Kidney epithelial cell (primary cell): ENCODE measurements at regions not wholly inside any gene's neighbourhood (a gene's known extent, or its start where the extent isn't known, plus 50 kb on each side); places are given as distances from the start of the nearest gene placed in this dataset.
"Not testable (repeated sequence)": the region's sequence is repeated elsewhere in the genome, so short reads cannot be mapped to it uniquely, and the experiment has no call there.

Source experiments
- DNase-seq: peaks from one replicate; pipeline ENCODE4 v3.0.0-alpha.2; 2010; ENCODE audit warnings: low read depth
- H3K27me3 ChIP-seq: 2 replicates; pipeline ENCODE4 v1.6.0; 2011; ENCODE audit warnings: low read length; ENCODE audit not compliant: control insufficient read depth, insufficient read depth
- H3K36me3 ChIP-seq: 2 replicates; pipeline ENCODE4 v1.5.1; 2011; ENCODE audit warnings: low read length; ENCODE audit not compliant: control insufficient read depth, insufficient read depth
- H3K4me3 ChIP-seq: 2 replicates; pipeline ENCODE4 v1.5.1; 2011; ENCODE audit warnings: low read depth, mild to moderate bottlenecking, control low read depth, low read length
- TF ChIP-seq, protein P1 (sequence below): IDR thresholded peaks from 2 replicates; pipeline ENCODE4 v1.5.1; 2011; ENCODE audit warnings: mild to moderate bottlenecking, moderate library complexity, low read length, control low read depth, inconsistent platforms; ENCODE audit not compliant: insufficient read depth, poor library complexity, severe bottlenecking

DNA sequence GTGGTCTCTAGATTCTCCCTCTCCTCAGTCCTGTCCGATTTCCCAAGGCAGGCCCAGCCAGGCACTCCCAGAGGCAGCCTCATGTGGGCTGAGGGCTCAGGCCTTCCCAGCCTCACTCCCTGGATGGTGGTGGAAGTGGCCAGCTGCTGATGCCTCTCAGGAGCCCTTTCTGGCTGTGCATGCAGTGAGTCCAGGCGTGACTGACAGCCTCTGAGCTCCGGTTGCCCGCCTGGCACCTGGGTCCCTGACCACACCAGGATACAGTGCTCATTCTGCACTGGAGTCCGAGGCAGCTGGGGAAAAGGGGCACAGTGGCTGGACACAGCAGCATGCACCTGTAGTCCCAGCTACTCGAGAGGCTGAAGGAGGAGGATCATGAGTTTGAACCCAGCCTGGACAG lies 132.6 kb downstream of the CUL2 start:
- DNase-seq, result no peak
- Histone ChIP-seq H3K27me3 (no peaks in the 10 kb centered on the region), H3K36me3 (no peaks in the 10 kb centered on the region), H3K4me3 (no peak overlapping the region)
- TF ChIP-seq, protein P1, sequence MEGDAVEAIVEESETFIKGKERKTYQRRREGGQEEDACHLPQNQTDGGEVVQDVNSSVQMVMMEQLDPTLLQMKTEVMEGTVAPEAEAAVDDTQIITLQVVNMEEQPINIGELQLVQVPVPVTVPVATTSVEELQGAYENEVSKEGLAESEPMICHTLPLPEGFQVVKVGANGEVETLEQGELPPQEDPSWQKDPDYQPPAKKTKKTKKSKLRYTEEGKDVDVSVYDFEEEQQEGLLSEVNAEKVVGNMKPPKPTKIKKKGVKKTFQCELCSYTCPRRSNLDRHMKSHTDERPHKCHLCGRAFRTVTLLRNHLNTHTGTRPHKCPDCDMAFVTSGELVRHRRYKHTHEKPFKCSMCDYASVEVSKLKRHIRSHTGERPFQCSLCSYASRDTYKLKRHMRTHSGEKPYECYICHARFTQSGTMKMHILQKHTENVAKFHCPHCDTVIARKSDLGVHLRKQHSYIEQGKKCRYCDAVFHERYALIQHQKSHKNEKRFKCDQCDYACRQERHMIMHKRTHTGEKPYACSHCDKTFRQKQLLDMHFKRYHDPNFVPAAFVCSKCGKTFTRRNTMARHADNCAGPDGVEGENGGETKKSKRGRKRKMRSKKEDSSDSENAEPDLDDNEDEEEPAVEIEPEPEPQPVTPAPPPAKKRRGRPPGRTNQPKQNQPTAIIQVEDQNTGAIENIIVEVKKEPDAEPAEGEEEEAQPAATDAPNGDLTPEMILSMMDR, result no peak

DNA sequence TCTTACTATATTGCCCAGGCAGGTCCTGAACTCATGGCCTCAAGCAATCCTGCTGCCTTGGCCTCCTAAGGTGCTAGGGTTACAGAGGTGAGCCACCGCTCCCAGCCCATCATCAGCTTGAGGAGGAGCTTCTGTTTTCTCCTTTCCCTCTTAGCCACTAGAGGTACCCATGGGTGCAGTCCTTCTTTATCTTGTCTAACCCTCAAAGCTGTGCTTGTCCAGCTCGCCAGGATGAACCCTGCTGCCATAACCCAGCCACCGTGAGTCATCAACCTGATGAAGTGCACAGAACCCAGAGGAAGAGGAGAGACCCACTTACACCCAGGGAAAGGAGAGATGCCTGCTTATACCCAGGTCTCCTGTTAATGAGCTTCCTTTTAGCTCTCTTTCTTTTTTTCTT lies 133.4 kb downstream of the CUL2 start:
- TF ChIP-seq, protein P1, result no peak
- Histone ChIP-seq H3K27me3 (no peaks in the 10 kb centered on the region), H3K4me3 (no peak overlapping the region), H3K36me3 (no peaks in the 10 kb centered on the region)
- DNase-seq, result no peak

DNA sequence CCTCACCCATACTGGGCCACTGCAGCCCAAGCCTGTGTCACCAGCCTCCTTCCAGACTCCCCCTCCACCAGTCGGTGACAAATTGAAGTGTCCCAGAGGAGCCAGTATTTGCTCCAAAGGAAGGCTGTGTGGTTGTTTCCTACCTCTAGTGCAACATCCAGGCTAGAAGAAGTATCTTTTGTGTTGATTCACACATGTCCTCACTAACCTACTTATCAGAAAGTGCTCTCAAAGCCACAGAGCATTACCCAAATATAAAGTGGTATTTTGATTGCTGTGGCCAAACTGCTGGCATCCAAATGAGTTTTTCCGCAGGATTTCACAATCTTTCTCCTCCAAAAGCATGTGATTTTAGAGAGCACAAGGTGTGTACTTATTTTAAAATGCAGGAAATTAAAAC lies 134.8 kb downstream of the CUL2 start:
- H3K4me3 ChIP-seq, result no peak overlapping the region
- TF ChIP-seq, protein P1, result no peak

DNA sequence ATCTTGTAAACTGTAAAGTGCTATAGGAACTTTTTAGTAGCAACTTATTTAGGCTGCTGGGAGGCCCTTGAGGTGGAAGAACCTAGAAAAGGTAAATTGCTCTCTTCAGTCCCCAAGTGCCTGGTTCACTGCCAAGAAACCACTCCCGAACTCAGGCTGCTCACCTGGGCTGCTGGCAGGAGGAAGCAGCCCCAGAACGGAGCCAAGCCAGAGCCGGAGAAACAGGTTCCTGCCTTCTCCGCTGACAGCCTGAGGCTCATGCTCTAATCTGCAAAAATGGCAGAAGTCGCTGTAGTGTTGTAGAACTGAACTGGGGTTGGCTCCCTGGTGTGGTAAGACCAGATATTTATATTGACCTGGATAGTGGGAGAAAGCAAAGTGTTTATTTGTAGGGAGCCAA lies 136.0 kb downstream of the CUL2 start:
- no peak for DNase-seq
- TF ChIP-seq, protein P1, result no peak
- no peak overlapping the region for H3K4me3 ChIP-seq
- no peaks in the 10 kb centered on the region for H3K27me3 ChIP-seq
- no peaks in the 10 kb centered on the region for H3K36me3 ChIP-seq

More for the DNA sequence above, 134.8 kb downstream of the CUL2 start:
- H3K27me3 ChIP-seq, result no peaks in the 10 kb centered on the region
- no peaks in the 10 kb centered on the region for H3K36me3 ChIP-seq
- DNase-seq, result no peak

DNA sequence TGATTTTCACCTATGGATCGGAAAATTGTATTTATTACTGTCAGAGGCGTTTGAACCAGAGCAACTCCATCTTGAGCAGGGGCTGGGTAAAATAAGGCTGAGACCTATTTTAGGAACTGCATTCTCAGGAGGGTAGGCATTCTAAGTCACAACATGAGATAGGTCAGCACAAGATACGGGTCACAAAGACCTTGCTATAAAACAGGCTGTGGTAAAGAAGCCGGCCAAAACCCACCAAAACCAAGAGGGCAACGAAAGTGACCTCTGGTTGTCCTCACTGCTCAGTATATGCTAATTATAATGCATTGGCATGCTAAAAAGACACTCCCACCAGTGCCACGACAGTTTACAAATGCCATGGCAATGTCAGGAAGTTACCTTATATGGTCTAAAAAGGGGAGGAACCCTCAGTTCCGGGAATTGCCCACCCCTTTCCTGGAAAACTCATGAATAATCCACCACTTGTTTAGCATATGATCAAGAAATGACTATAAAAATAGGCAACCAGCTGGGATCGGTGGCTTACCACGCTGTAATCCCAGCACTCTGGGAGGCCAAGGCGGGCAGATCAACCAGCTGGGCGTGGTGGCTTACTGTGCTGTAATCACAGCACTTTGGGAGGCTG lies 136.3 kb upstream of the PARD3 start:
- not testable (repeated sequence) for H3K27me3 ChIP-seq, H3K36me3 ChIP-seq, DNase-seq, H3K4me3 ChIP-seq

DNA sequence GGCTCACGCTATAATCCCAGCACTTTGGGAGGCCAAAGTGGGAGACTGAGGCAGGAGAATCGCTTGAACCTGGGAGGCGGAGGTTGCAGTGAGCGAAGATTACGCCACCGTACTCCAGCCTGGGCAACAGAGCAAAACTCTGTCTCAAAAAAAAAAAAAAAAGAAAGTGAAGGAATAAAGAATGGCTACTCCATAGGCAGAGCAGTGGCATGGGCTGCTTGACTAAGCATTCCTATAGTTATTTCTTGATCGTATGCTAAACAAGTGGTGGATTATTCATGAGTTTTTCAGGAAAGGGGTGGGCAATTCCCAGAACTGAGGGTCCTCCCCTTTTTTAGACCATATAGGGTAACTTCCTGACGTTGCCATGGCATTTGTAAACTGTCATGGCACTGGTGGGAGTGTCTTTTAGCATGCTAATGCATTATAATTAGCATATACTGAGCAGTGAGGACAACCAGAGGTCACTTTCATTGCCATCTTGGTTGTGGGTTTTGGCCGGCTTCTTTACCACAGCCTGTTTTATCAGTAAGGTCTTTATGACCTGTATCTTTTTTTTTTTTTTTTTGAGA lies 130.9 kb upstream of the PARD3 start:
- H3K36me3 ChIP-seq, H3K27me3 ChIP-seq, DNase-seq: not testable (repeated sequence)

DNA sequence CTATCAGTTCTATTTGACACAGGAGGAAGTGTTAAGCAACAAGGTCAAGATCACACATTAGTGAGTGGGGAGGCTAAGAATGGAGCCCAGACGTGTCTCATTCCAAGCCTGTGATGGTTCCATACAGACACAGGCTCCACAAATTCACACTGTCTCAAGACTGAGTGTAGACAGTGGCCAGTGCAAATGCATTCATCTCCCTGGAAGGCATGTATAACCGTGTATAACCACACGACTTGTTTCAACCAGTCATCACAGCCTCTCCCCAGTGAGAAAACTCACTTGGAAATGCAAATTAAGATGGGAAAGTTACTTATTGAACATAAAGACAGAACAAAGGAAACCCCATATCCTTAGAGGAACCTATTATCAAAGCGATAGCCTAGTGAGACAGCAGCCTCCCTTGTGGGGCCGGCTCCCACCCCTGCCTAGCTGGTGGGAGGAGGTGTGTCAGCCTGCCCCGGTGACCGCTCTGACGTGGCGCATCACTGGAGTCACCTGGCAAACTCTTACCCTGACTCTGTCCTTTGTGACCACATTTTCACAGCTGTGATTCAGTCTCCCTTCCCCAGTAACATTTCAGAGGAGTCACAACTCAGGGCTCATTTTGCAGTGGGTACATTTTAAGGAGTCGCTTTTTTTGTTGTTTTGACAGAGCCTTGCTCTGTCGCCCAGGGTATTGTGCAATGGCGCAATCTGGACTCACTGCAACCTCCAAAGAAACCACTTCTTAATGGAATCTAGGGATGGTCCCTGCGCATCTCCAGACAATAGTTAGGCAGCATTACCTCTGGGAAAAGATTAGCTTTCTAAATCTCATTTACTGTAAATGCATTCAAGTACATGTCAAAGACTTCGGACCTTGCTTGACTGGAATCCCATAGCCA lies 126.6 kb upstream of the PARD3 start:
- TF ChIP-seq, protein P1, result no peak
- peak; percentile 61 for DNase-seq
- no peaks in the 10 kb centered on the region for H3K27me3 ChIP-seq
- no peak overlapping the region for H3K4me3 ChIP-seq
- H3K36me3 ChIP-seq, result no peaks in the 10 kb centered on the region

More for the DNA sequence above, 130.9 kb upstream of the PARD3 start:
- not testable (repeated sequence) for H3K4me3 ChIP-seq
